ENCODE measurements at regions not wholly inside any gene's neighbourhood (a gene's known extent, or its start where the extent isn't known, plus 50 kb on each side); places are given as distances from the start of the nearest gene placed in this dataset.

DNA sequence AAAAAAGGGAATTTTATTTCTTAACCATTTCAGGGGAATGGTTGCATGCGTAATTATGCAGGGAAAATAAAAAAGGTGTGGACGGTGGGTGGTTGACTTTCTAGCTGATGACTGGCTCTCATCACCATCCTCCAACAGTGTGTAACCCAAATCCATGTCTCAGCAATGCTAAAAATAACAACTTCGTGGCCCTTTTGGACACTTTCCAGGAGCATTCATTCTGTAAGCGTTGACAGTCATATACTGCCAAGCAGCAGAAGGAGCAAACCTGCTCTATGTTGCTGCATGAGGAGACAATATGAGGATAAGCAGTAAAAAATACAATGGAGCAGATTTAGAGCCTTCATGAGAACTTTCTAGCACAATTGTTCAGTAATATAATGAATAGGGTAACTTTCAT, 189.1 kb downstream of the ANXA2 start:
- WGBS, result 85% methylated on average over 4 of the region's 4 CpGs
- Histone ChIP-seq H3K36me3 (ENCODE audit: insufficient read depth, low read length) (no peaks in the 10 kb centered on the region), H3K27me3 (ENCODE audit: insufficient read depth, low read length) (no peaks in the 10 kb centered on the region), H3K4me3 (ENCODE audit: low read length) (no peak overlapping the region), H3K9me3 (ENCODE audit: insufficient read depth, low read depth, low read length) (no peaks in the 10 kb centered on the region), H3K27ac (ENCODE audit: low read depth, low read length) (no peak overlapping the region), H3K4me1 (ENCODE audit: insufficient read depth, low read length) (peaks cover 11% of the 10 kb centered on the region), H3K9ac (ENCODE audit: low read depth, low read length) (no peak overlapping the region)

GRCh38 chr15:60212536-60212935, 185.2 kb downstream of the ANXA2 start:
- Histone ChIP-seq H3K36me3 (ENCODE audit: insufficient read depth, low read length) (no peaks in the 10 kb centered on the region), H3K9ac (ENCODE audit: low read depth, low read length) (no peak overlapping the region), H3K9me3 (ENCODE audit: insufficient read depth, low read depth, low read length) (no peaks in the 10 kb centered on the region), H3K27me3 (ENCODE audit: insufficient read depth, low read length) (no peaks in the 10 kb centered on the region), H3K27ac (ENCODE audit: low read depth, low read length) (no peak overlapping the region), H3K4me1 (ENCODE audit: insufficient read depth, low read length) (no peaks in the 10 kb centered on the region), H3K4me3 (ENCODE audit: low read length) (no peak overlapping the region)
- WGBS, result 75% methylated on average over 4 of the region's 4 CpGs

GRCh38 chr15:60213377-60214000, 184.3 kb downstream of the ANXA2 start:
- Histone ChIP-seq H3K4me3 (ENCODE audit: low read length) (no peak overlapping the region), H3K27ac (ENCODE audit: low read depth, low read length) (no peak overlapping the region), H3K4me1 (ENCODE audit: insufficient read depth, low read length) (no peaks in the 10 kb centered on the region), H3K9me3 (ENCODE audit: insufficient read depth, low read depth, low read length) (no peaks in the 10 kb centered on the region), H3K36me3 (ENCODE audit: insufficient read depth, low read length) (no peaks in the 10 kb centered on the region), H3K9ac (ENCODE audit: low read depth, low read length) (no peak overlapping the region), H3K27me3 (ENCODE audit: insufficient read depth, low read length) (no peaks in the 10 kb centered on the region)
- 92% methylated on average over 3 of the region's 3 CpGs for WGBS

- H3K9me3 ChIP-seq (ENCODE audit: insufficient read depth, low read depth, low read length), result no peaks in the 10 kb centered on the region
- no peak overlapping the region for H3K27ac ChIP-seq (ENCODE audit: low read depth, low read length)
- no peaks in the 10 kb centered on the region for H3K4me1 ChIP-seq (ENCODE audit: insufficient read depth, low read length)
- 96% methylated on average over 4 of the region's 4 CpGs for WGBS
- no peaks in the 10 kb centered on the region for H3K27me3 ChIP-seq (ENCODE audit: insufficient read depth, low read length)
- no peak overlapping the region for H3K4me3 ChIP-seq (ENCODE audit: low read length)
- H3K36me3 ChIP-seq (ENCODE audit: insufficient read depth, low read length), result no peaks in the 10 kb centered on the region
- H3K9ac ChIP-seq (ENCODE audit: low read depth, low read length), result no peak overlapping the region
Observed at GRCh38 chr15:60214201-60214600, 183.6 kb downstream of the ANXA2 start.

- H3K36me3 ChIP-seq (ENCODE audit: insufficient read depth, low read length), result no peaks in the 10 kb centered on the region
- no peak overlapping the region for H3K9ac ChIP-seq (ENCODE audit: low read depth, low read length)
- no peak overlapping the region for H3K27ac ChIP-seq (ENCODE audit: low read depth, low read length)
- no peaks in the 10 kb centered on the region for H3K9me3 ChIP-seq (ENCODE audit: insufficient read depth, low read depth, low read length)
- H3K27me3 ChIP-seq (ENCODE audit: insufficient read depth, low read length), result no peaks in the 10 kb centered on the region
- WGBS, result 81% methylated on average over 10 of the region's 10 CpGs
- no peaks in the 10 kb centered on the region for H3K4me1 ChIP-seq (ENCODE audit: insufficient read depth, low read length)
- H3K4me3 ChIP-seq (ENCODE audit: low read length), result no peak overlapping the region
Observed at GRCh38 chr15:60215225-60215963, 182.4 kb downstream of the ANXA2 start.

GRCh38 chr15:60217161-60217560, 180.6 kb downstream of the ANXA2 start:
- Histone ChIP-seq H3K9ac (ENCODE audit: low read depth, low read length) (no peak overlapping the region), H3K9me3 (ENCODE audit: insufficient read depth, low read depth, low read length) (no peaks in the 10 kb centered on the region), H3K27me3 (ENCODE audit: insufficient read depth, low read length) (no peaks in the 10 kb centered on the region), H3K4me3 (ENCODE audit: low read length) (no peak overlapping the region), H3K27ac (ENCODE audit: low read depth, low read length) (no peak overlapping the region), H3K4me1 (ENCODE audit: insufficient read depth, low read length) (no peaks in the 10 kb centered on the region), H3K36me3 (ENCODE audit: insufficient read depth, low read length) (no peaks in the 10 kb centered on the region)
- no CpG with 5 or more reads among the region's 1 CpG for WGBS

DNA sequence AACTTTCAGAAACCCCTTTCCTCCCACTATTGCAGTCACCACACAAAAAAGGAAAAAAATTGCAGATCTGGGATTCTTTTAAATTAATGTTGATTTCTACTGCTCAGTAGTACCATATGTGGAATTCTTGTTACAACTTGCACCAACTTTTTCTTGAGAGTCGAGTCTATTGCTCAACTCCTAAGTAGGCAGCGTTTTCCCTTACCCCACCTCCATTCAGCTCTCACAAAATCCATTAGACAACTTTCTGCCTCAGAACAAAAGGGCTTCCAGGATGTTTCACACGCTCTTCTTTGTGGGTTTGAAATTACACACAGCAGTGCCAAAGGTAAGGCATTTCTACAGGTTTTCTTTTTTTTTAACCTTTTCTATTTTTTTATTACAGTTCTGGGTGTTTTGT, 179.5 kb downstream of the ANXA2 start:
- H3K36me3 ChIP-seq (ENCODE audit: insufficient read depth, low read length), result no peaks in the 10 kb centered on the region
- no peak overlapping the region for H3K4me3 ChIP-seq (ENCODE audit: low read length)
- H3K9ac ChIP-seq (ENCODE audit: low read depth, low read length), result no peak overlapping the region
- H3K9me3 ChIP-seq (ENCODE audit: insufficient read depth, low read depth, low read length), result no peaks in the 10 kb centered on the region
- no peaks in the 10 kb centered on the region for H3K27me3 ChIP-seq (ENCODE audit: insufficient read depth, low read length)
- WGBS, result 88% methylated on average over 3 of the region's 3 CpGs
- H3K4me1 ChIP-seq (ENCODE audit: insufficient read depth, low read length), result no peaks in the 10 kb centered on the region
- no peak overlapping the region for H3K27ac ChIP-seq (ENCODE audit: low read depth, low read length)

GRCh38 chr15:60219866-60220265, 177.9 kb downstream of the ANXA2 start:
- no peaks in the 10 kb centered on the region for H3K4me1 ChIP-seq (ENCODE audit: insufficient read depth, low read length)
- no peaks in the 10 kb centered on the region for H3K36me3 ChIP-seq (ENCODE audit: insufficient read depth, low read length)
- no peaks in the 10 kb centered on the region for H3K9me3 ChIP-seq (ENCODE audit: insufficient read depth, low read depth, low read length)
- H3K4me3 ChIP-seq (ENCODE audit: low read length), result no peak overlapping the region
- no peaks in the 10 kb centered on the region for H3K27me3 ChIP-seq (ENCODE audit: insufficient read depth, low read length)
- WGBS, result 98% methylated on average over 3 of the region's 3 CpGs
- no peak overlapping the region for H3K27ac ChIP-seq (ENCODE audit: low read depth, low read length)
- H3K9ac ChIP-seq (ENCODE audit: low read depth, low read length), result no peak overlapping the region

GRCh38 chr15:60221356-60221755, 176.4 kb downstream of the ANXA2 start:
- no peaks in the 10 kb centered on the region for H3K27me3 ChIP-seq (ENCODE audit: insufficient read depth, low read length)

DNA sequence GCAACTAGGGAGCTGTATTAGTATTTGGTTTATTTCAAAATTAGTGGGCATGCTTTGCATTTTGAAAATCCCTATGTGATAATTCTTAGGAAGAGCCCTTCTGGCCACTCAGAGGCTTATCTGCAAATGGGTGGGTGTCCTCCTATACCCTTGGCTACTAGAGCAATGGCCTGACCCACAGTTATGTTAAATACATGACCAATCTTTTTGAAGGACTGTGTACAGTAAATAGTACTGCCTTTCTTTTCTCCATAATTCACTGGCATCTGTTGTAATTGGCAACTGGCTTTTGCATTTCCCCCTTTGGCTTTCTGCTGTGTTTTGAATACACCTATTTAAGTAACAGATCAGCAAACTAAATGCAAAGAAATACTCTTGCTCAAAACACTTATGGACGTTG, 175.4 kb downstream of the ANXA2 start:
- no peak overlapping the region for H3K4me3 ChIP-seq (ENCODE audit: low read length)
- no peaks in the 10 kb centered on the region for H3K9me3 ChIP-seq (ENCODE audit: insufficient read depth, low read depth, low read length)
- no peaks in the 10 kb centered on the region for H3K36me3 ChIP-seq (ENCODE audit: insufficient read depth, low read length)
- 97% methylated on average over 1 of the region's 1 CpG for WGBS
- H3K9ac ChIP-seq (ENCODE audit: low read depth, low read length), result no peak overlapping the region
- H3K27me3 ChIP-seq (ENCODE audit: insufficient read depth, low read length), result no peaks in the 10 kb centered on the region
- no peaks in the 10 kb centered on the region for H3K4me1 ChIP-seq (ENCODE audit: insufficient read depth, low read length)
- H3K27ac ChIP-seq (ENCODE audit: low read depth, low read length), result no peak overlapping the region

More at GRCh38 chr15:60221356-60221755, 176.4 kb downstream of the ANXA2 start:
- Histone ChIP-seq H3K4me3 (ENCODE audit: low read length) (no peak overlapping the region), H3K9me3 (ENCODE audit: insufficient read depth, low read depth, low read length) (no peaks in the 10 kb centered on the region), H3K36me3 (ENCODE audit: insufficient read depth, low read length) (no peaks in the 10 kb centered on the region), H3K27ac (ENCODE audit: low read depth, low read length) (no peak overlapping the region), H3K9ac (ENCODE audit: low read depth, low read length) (no peak overlapping the region), H3K4me1 (ENCODE audit: insufficient read depth, low read length) (no peaks in the 10 kb centered on the region)

- H3K4me1 ChIP-seq (ENCODE audit: insufficient read depth, low read length), result no peaks in the 10 kb centered on the region
- H3K9me3 ChIP-seq (ENCODE audit: insufficient read depth, low read depth, low read length), result no peaks in the 10 kb centered on the region
- H3K27me3 ChIP-seq (ENCODE audit: insufficient read depth, low read length), result no peaks in the 10 kb centered on the region
- no peak overlapping the region for H3K27ac ChIP-seq (ENCODE audit: low read depth, low read length)
- WGBS, result 89% methylated on average over 7 of the region's 7 CpGs
- no peaks in the 10 kb centered on the region for H3K36me3 ChIP-seq (ENCODE audit: insufficient read depth, low read length)
- H3K4me3 ChIP-seq (ENCODE audit: low read length), result no peak overlapping the region
- no peak overlapping the region for H3K9ac ChIP-seq (ENCODE audit: low read depth, low read length)
Observed at GRCh38 chr15:60223176-60223575, 174.6 kb downstream of the ANXA2 start.

Measured in HUES64 (cell line).